Sigmoid colon (tissue), 4 donors: ENCODE measurements at regions not wholly inside any gene's neighbourhood (a gene's known extent, or its start where the extent isn't known, plus 50 kb on each side); places are given as distances from the start of the nearest gene placed in this dataset.

Experiments used
- CTCF ChIP-seq, 4 experiments: fragments of 450-650 bp in 3 of 4; fragments of 200-600 bp in 1 of 4; IDR thresholded peaks; one replicate each; pipeline ENCODE4 v1.5.1; 2016 to 2019; ENCODE audit warnings: antibody characterized with exemption in 4 of 4, mild to moderate bottlenecking in 3 of 4, moderate library complexity in 2 of 4
- EP300 ChIP-seq, 4 donors: sonication (generic); formaldehyde crosslinking; IDR thresholded peaks; one replicate each; pipeline ENCODE4 v1.6.1; 2017; ENCODE audit warnings: antibody characterized with exemption in 4 of 4
- POLR2A ChIP-seq, 2 donors: fragments of 450-650 bp; IDR thresholded peaks; one replicate each; pipeline ENCODE4 v1.6.1; 2016; ENCODE audit warnings: antibody characterized with exemption in 2 of 2, mild to moderate bottlenecking in 2 of 2, moderate library complexity in 2 of 2

GRCh38 chr9:2489838-2490314, 131.7 kb upstream of the VLDLR start:
- TF ChIP-seq CTCF (IDR thresholded peaks at IDR 0.05): no peak
- no peak for TF ChIP-seq EP300 (IDR thresholded peaks at IDR 0.05)
- no peak for TF ChIP-seq POLR2A (IDR thresholded peaks at IDR 0.05)
